ENCODE measurements at regions not wholly inside any gene's neighbourhood (a gene's known extent, or its start where the extent isn't known, plus 50 kb on each side); places are given as distances from the start of the nearest gene placed in this dataset.

DNA sequence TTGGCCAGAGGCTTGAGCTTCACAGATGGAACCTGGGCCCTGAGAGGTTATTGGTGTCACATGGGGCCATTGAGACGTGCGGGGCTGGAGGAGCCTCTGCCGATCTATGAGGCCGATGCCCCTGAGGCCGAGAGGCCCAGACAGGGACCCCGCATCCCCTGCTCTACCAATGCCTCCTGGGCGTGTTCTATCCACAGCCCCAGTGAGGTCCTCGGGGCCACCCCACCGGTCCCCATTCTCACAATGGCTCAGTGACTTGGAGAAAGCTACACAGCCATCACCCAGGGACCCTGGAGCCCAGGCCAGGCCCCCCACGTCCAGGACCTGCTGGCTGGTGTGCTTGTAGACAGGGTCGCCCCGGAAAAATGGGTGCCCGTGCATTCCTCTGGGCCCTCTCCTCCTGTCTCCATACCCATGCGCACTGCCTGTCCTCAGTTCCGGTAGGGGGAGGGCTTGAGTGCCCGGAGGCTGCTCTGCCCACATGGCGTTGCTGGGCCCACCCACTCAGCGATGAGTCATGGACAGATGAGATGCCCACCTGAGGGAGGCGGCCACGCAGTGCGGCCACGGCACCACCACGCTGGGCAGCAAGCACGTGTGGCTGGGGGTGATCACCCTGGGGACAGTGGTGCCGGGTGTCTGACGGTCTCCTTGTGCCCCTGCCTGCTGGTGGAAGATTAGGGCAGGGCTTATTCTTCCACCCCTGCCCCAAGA is 1224.7 kb downstream of the BRD1 start:
- Histone ChIP-seq H3K4me1 (ENCODE audit: control insufficient read depth in 1 of 2, insufficient read depth in 2 of 2, low read length in 2 of 2) (no peaks in the 10 kb centered on the region), H3K9me3 (ENCODE audit: control insufficient read depth in 1 of 2, low read length in 2 of 2) (peaks cover 0 to 5% of the 10 kb centered on the region in 2 donors), H3K27me3 (ENCODE audit: control insufficient read depth in 1 of 2, insufficient read depth in 2 of 2, low read length in 2 of 2) (no peaks in the 10 kb centered on the region), H3K4me3 (ENCODE audit: low read depth in 1 of 2, low read length in 2 of 2) (no peak overlapping the region), H3K27ac (ENCODE audit: low read depth, low read length) (no peak overlapping the region), H3K9ac (ENCODE audit: low read depth in 1 of 2, low read length in 2 of 2) (no peak overlapping the region), H3K36me3 (ENCODE audit: control insufficient read depth in 1 of 2, insufficient read depth in 2 of 2, low read length in 2 of 2) (no peaks in the 10 kb centered on the region)

DNA sequence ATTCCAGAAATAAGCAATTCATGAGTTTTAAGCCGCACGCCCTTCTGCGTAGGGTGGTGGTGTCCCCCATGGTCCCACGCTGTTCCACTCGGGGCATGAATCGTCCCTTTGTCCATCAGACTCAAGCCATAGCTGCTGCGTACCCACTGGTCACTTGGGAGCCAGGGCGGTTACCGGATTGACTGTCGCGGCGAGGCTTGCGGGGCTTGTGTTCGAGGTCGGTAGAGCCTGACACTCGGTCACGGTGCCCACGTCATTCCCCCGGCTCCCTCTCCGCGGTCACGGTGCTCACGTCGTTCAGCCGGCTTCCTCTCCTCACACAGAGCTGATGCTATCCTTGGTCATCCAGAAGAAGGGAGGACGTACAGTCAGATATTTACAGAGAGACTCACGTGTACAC is 1227.0 kb downstream of the BRD1 start:
- no peaks in the 10 kb centered on the region for H3K36me3 ChIP-seq (ENCODE audit: control insufficient read depth in 1 of 2, insufficient read depth in 2 of 2, low read length in 2 of 2)

DNA sequence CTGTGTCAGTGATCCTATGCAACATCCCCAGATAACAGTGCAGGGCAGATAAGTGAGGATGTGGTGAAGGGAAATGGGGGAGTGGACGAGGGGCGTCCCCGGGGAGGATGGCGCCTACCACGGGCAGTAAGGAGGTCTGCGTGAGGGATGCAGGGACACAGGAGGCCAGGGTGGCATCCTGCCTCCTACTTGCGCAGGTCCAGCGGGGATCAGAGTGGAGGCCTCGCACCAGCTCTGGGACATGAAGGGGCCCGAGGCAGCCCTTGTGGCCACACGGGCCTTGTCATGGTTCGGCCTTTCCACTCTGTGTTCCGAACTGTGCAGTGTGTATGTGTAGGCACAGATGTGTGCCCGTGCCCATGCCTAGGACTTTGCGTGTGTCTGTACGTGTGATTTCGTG is 1227.5 kb downstream of the BRD1 start:
- H3K9me3 ChIP-seq (ENCODE audit: control insufficient read depth in 1 of 2, low read length in 2 of 2): peaks cover 0 to 5% of the 10 kb centered on the region in 2 donors
- H3K27ac ChIP-seq (ENCODE audit: low read depth, low read length): no peak overlapping the region
- no peak overlapping the region for H3K9ac ChIP-seq (ENCODE audit: low read depth in 1 of 2, low read length in 2 of 2)
- no peaks in the 10 kb centered on the region for H3K36me3 ChIP-seq (ENCODE audit: control insufficient read depth in 1 of 2, insufficient read depth in 2 of 2, low read length in 2 of 2)
- H3K4me1 ChIP-seq (ENCODE audit: control insufficient read depth in 1 of 2, insufficient read depth in 2 of 2, low read length in 2 of 2): no peaks in the 10 kb centered on the region
- no peak overlapping the region for H3K4me3 ChIP-seq (ENCODE audit: low read depth in 1 of 2, low read length in 2 of 2)
- H3K27me3 ChIP-seq (ENCODE audit: control insufficient read depth in 1 of 2, insufficient read depth in 2 of 2, low read length in 2 of 2): no peaks in the 10 kb centered on the region

More for the DNA sequence above, 1227.0 kb downstream of the BRD1 start:
- Histone ChIP-seq H3K4me1 (ENCODE audit: control insufficient read depth in 1 of 2, insufficient read depth in 2 of 2, low read length in 2 of 2) (no peaks in the 10 kb centered on the region), H3K9ac (ENCODE audit: low read depth in 1 of 2, low read length in 2 of 2) (no peak overlapping the region), H3K27ac (ENCODE audit: low read depth, low read length) (no peak overlapping the region), H3K27me3 (ENCODE audit: control insufficient read depth in 1 of 2, insufficient read depth in 2 of 2, low read length in 2 of 2) (no peaks in the 10 kb centered on the region), H3K9me3 (ENCODE audit: control insufficient read depth in 1 of 2, low read length in 2 of 2) (peaks cover 0 to 5% of the 10 kb centered on the region in 2 donors), H3K4me3 (ENCODE audit: low read depth in 1 of 2, low read length in 2 of 2) (no peak overlapping the region)

DNA sequence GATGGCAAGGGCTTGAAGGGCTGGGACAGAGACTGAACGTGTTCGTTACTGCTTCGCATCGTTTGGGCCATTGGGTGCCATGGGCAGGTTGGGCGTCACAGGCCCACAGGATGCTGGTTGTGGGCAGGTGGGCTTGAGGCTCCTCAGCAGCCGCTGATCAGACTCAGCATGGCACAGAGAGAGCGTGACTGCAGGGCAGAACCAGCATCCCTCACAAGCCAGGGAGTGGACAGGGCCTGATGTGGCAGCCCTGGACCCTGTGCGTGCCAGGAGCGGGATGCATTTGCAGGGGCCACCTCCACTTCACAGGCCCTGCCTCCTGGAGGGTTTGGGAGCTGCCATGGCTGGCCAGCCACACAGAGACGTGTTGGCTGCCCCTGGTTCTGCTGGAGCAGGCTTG is 1228.3 kb downstream of the BRD1 start:
- Histone ChIP-seq H3K27ac (ENCODE audit: low read depth, low read length) (no peak overlapping the region), H3K4me1 (ENCODE audit: control insufficient read depth in 1 of 2, insufficient read depth in 2 of 2, low read length in 2 of 2) (no peaks in the 10 kb centered on the region), H3K4me3 (ENCODE audit: low read depth in 1 of 2, low read length in 2 of 2) (no peak overlapping the region), H3K36me3 (ENCODE audit: control insufficient read depth in 1 of 2, insufficient read depth in 2 of 2, low read length in 2 of 2) (no peaks in the 10 kb centered on the region), H3K9me3 (ENCODE audit: control insufficient read depth in 1 of 2, low read length in 2 of 2) (peaks cover 0 to 5% of the 10 kb centered on the region in 2 donors), H3K9ac (ENCODE audit: low read depth in 1 of 2, low read length in 2 of 2) (no peak overlapping the region), H3K27me3 (ENCODE audit: control insufficient read depth in 1 of 2, insufficient read depth in 2 of 2, low read length in 2 of 2) (no peaks in the 10 kb centered on the region)

DNA sequence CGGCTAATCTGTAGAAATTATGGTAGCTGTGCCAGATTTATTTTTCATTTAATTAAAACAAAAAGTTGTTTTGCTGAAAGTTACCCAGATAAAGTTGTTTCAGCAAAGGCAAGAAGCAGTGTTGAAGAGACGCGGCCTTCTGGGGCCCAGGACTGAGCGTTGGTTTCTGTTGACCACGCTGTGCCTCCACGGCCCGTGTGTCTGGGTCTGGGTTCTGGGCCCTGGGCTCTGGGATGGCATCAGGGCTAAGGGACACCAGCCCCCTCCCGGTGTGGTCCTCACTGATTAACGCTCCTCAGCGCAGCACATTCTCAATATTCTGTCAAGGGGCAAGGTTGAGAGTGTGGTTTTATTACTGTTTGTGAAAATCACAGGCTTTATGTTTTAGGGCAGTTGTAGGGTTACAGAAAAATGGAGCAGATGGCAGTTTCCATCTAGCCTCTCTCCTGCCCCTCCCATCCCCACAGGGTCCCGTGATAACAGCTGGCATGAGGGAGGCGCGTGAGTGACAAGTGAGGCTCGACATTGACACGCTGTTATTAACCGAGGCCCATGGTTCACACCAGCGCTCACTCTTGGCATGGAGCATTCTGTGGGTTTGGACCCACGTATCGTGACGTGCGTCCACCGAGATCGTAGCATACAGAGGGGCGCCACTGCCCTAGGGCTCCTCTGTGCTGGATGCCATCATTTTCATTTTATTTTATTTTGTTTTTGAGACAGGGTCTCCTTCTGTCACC is 1231.4 kb downstream of the BRD1 start:
- peaks cover 0 to 5% of the 10 kb centered on the region in 2 donors for H3K9me3 ChIP-seq (ENCODE audit: control insufficient read depth in 1 of 2, low read length in 2 of 2)
- H3K36me3 ChIP-seq (ENCODE audit: control insufficient read depth in 1 of 2, insufficient read depth in 2 of 2, low read length in 2 of 2): no peaks in the 10 kb centered on the region
- no peak overlapping the region for H3K4me3 ChIP-seq (ENCODE audit: low read depth in 1 of 2, low read length in 2 of 2)
- H3K9ac ChIP-seq (ENCODE audit: low read depth in 1 of 2, low read length in 2 of 2): no peak overlapping the region
- H3K4me1 ChIP-seq (ENCODE audit: control insufficient read depth in 1 of 2, insufficient read depth in 2 of 2, low read length in 2 of 2): no peaks in the 10 kb centered on the region
- no peaks in the 10 kb centered on the region for H3K27me3 ChIP-seq (ENCODE audit: control insufficient read depth in 1 of 2, insufficient read depth in 2 of 2, low read length in 2 of 2)
- H3K27ac ChIP-seq (ENCODE audit: low read depth, low read length): no peak overlapping the region

DNA sequence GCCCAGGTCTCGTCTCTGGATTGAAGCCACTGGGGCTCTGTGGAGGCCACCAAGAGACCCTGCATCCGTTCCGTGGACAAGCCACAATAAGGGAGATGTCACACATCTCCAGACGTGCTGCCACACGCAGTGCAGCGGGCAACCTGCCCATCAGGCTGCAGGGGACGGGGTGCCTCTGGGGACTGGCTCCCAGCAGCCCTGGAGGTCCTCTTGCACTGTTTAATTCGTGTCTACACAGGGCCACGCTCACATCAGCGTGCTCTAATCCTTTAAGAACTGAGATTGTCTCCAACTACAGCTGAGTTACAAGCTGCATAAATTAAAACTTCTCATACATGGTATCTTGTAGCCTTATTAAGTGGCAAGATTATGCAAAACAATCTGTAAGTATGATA is 1232.2 kb downstream of the BRD1 start:
- Histone ChIP-seq H3K27ac (ENCODE audit: low read depth, low read length) (no peak overlapping the region), H3K4me3 (ENCODE audit: low read depth in 1 of 2, low read length in 2 of 2) (no peak overlapping the region), H3K9ac (ENCODE audit: low read depth in 1 of 2, low read length in 2 of 2) (no peak overlapping the region), H3K27me3 (ENCODE audit: control insufficient read depth in 1 of 2, insufficient read depth in 2 of 2, low read length in 2 of 2) (no peaks in the 10 kb centered on the region), H3K9me3 (ENCODE audit: control insufficient read depth in 1 of 2, low read length in 2 of 2) (peaks cover 0 to 5% of the 10 kb centered on the region in 2 donors), H3K36me3 (ENCODE audit: control insufficient read depth in 1 of 2, insufficient read depth in 2 of 2, low read length in 2 of 2) (no peaks in the 10 kb centered on the region), H3K4me1 (ENCODE audit: control insufficient read depth in 1 of 2, insufficient read depth in 2 of 2, low read length in 2 of 2) (no peaks in the 10 kb centered on the region)

DNA sequence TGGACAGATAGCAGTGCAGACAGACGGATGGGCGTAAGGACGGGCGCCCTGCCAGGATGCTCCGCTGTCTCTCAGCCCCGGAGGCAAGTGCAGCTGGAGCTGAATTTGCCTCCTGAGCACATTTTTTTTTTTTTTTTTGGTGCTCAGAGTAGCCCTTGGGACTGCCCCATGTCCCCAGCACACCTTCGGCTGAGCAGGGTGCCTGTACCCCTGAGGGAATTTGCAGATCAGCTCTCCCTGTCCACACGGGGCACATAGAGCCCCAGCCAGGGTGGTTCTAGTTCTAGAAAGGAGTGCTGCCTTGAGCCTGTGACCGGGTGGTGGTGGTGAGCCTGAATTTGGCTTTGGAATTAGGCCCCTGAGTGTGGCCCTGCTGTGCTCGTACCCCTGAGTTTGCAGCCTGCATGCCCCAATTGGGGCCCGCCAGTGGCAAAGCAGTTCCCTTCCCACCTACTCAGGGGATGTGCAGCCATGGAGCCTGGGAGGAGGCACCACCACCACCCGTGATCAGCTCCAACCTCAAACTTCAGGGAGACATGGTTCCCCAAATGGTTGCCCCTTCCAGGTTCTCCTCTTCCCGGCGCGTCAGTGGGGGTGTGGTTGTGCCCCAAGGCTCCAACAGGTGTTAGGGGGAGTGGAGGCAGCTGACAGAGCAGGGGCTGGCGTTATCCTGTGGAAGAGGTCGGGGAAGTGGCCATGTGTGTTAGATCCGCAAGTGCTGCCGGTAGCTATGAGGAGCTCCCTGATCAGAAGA is 1232.7 kb downstream of the BRD1 start:
- H3K36me3 ChIP-seq (ENCODE audit: control insufficient read depth in 1 of 2, insufficient read depth in 2 of 2, low read length in 2 of 2): no peaks in the 10 kb centered on the region
- H3K9ac ChIP-seq (ENCODE audit: low read depth in 1 of 2, low read length in 2 of 2): no peak overlapping the region
- H3K27ac ChIP-seq (ENCODE audit: low read depth, low read length): no peak overlapping the region
- no peaks in the 10 kb centered on the region for H3K4me1 ChIP-seq (ENCODE audit: control insufficient read depth in 1 of 2, insufficient read depth in 2 of 2, low read length in 2 of 2)
- H3K9me3 ChIP-seq (ENCODE audit: control insufficient read depth in 1 of 2, low read length in 2 of 2): peaks cover 0 to 5% of the 10 kb centered on the region in 2 donors
- H3K27me3 ChIP-seq (ENCODE audit: control insufficient read depth in 1 of 2, insufficient read depth in 2 of 2, low read length in 2 of 2): no peaks in the 10 kb centered on the region
- H3K4me3 ChIP-seq (ENCODE audit: low read depth in 1 of 2, low read length in 2 of 2): no peak overlapping the region

DNA sequence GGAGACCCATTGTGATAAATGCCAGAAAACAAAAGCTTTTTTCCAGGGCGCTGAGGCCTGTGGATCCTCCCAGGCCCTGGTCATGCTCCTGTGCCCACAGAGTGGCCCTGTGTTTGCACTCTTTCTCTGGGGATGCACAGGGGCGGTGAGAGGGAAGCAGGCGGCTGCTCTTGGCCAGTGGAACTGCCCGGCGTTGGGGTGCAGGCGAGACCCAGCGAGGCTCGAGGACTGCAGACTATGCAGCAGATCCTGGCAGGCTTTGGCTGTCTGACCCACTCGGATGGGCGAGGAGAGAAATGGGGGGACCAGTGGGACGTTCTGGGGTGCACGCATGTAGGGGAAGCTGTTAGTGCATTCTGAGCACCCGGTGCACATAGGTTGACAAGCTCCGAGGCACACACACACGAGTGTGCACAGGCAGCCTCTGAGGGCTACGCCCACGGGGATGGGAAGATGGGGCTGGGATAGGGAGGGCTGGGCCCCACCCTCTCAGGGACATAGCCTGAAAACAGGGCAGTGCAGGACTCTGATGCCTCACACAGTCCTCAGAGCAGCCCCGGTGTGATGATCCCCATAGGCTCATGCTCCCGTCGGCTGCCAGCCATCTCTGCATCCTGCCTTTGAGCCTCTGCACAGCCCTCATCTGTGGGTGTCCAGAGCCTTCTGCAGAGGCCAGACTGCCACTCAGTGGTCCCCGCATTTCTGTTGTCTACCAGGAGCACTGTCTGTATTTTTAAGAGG is 1233.5 kb downstream of the BRD1 start:
- Histone ChIP-seq H3K27ac (ENCODE audit: low read depth, low read length) (no peak overlapping the region), H3K4me1 (ENCODE audit: control insufficient read depth in 1 of 2, insufficient read depth in 2 of 2, low read length in 2 of 2) (no peaks in the 10 kb centered on the region), H3K9me3 (ENCODE audit: control insufficient read depth in 1 of 2, low read length in 2 of 2) (peaks cover 0 to 5% of the 10 kb centered on the region in 2 donors), H3K36me3 (ENCODE audit: control insufficient read depth in 1 of 2, insufficient read depth in 2 of 2, low read length in 2 of 2) (no peaks in the 10 kb centered on the region), H3K27me3 (ENCODE audit: control insufficient read depth in 1 of 2, insufficient read depth in 2 of 2, low read length in 2 of 2) (no peaks in the 10 kb centered on the region), H3K4me3 (ENCODE audit: low read depth in 1 of 2, low read length in 2 of 2) (no peak overlapping the region), H3K9ac (ENCODE audit: low read depth in 1 of 2, low read length in 2 of 2) (no peak overlapping the region)

DNA sequence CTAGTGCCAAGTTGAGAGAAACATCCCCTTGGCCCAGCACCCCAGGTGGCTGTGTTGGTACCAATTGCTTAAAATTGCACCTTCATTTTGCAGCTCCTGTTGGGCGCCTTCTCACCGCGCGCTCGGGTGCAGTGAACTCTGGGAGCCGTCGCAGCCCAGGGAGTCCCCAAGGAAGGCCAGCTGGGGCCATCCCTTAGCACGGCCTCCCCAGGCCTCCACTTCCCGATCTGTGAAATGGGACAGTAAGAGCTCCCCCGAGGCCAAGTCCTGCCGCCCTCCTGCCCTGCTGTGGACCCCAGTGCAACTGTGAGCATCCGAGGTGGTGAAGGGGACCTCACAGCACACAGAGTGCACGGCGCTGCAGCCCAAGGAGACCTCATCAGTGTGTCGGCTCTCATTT is 1234.1 kb downstream of the BRD1 start:
- Histone ChIP-seq H3K4me3 (ENCODE audit: low read depth in 1 of 2, low read length in 2 of 2) (no peak overlapping the region), H3K27me3 (ENCODE audit: control insufficient read depth in 1 of 2, insufficient read depth in 2 of 2, low read length in 2 of 2) (no peaks in the 10 kb centered on the region), H3K9me3 (ENCODE audit: control insufficient read depth in 1 of 2, low read length in 2 of 2) (peaks cover 0 to under 1% of the 10 kb centered on the region in 2 donors), H3K4me1 (ENCODE audit: control insufficient read depth in 1 of 2, insufficient read depth in 2 of 2, low read length in 2 of 2) (no peaks in the 10 kb centered on the region), H3K36me3 (ENCODE audit: control insufficient read depth in 1 of 2, insufficient read depth in 2 of 2, low read length in 2 of 2) (no peaks in the 10 kb centered on the region), H3K27ac (ENCODE audit: low read depth, low read length) (no peak overlapping the region), H3K9ac (ENCODE audit: low read depth in 1 of 2, low read length in 2 of 2) (no peak overlapping the region)

Data from duodenal mucosa (tissue), 2 donors.